Endothelial cell of umbilical vein (primary cell): ENCODE measurements at regions not wholly inside any gene's neighbourhood (a gene's known extent, or its start where the extent isn't known, plus 50 kb on each side); places are given as distances from the start of the nearest gene placed in this dataset.

Experiments
- BruUV-seq: library from RNA; stranded (reverse); fragments of 400-500 nt; replicated peaks from 2 replicates; lab custom pipeline; 2021; lab: Mats Ljungman, UMichigan
- CTCF ChIA-PET: fragments of 300-600, 350-600 bp; sonication (Branson Sonifier 250); formaldehyde crosslinking; loops from one replicate; lab custom pipeline; 2021; ENCODE audit warnings: antibody characterized with exemption, inconsistent platforms; lab: Charles Lee
- POLR2A ChIA-PET: fragments of 300-600, 350-600 bp; sonication (Branson Sonifier 250); formaldehyde crosslinking; loops from one replicate; lab custom pipeline; 2021; ENCODE audit warnings: antibody characterized with exemption, inconsistent platforms; lab: Charles Lee
- DNase-seq: peaks from one replicate; pipeline ENCODE4 v3.0.0-alpha.2; 2011; ENCODE audit warnings: low read depth, low spot score
- FAIRE-seq: peaks from 2 replicates; lab custom pipeline; 2011; peaks lifted over from hg19 to GRCh38; lab: Jason Lieb, UNC
- H2AFZ ChIP-seq: 2 replicates; pipeline ENCODE4 v1.6.0; 2012; ENCODE audit warnings: low read depth, low read length, control low read depth, inconsistent platforms
- H3K27ac ChIP-seq: 2 replicates; pipeline ENCODE4 v1.5.1; 2011; ENCODE audit warnings: low read depth, mild to moderate bottlenecking, control low read depth, low read length, moderate library complexity; ENCODE audit not compliant: insufficient read depth
- H3K27me3 ChIP-seq, 2 experiments: 2 replicates each; pipeline versions ENCODE4 v1.6.0 to v1.6.1; 2011; ENCODE audit warnings: low read length in 2 of 2, mixed read lengths in 1 of 2; ENCODE audit not compliant: control insufficient read depth in 2 of 2, insufficient read depth in 2 of 2
- H3K36me3 ChIP-seq, 2 experiments: 2 replicates in 1 of 2; 3 replicates in 1 of 2; pipeline ENCODE4 v1.5.1; 2011; ENCODE audit warnings: low read length in 2 of 2, mild to moderate bottlenecking in 1 of 2, moderate library complexity in 1 of 2; ENCODE audit not compliant: control insufficient read depth in 2 of 2, insufficient read depth in 2 of 2; ENCODE audit errors: extremely low read depth in 1 of 2
- H3K4me1 ChIP-seq: 3 replicates; pipeline ENCODE4 v1.5.1; 2011; ENCODE audit warnings: mild to moderate bottlenecking, low read length; ENCODE audit not compliant: control insufficient read depth, insufficient read depth; ENCODE audit errors: extremely low read depth
- H3K4me2 ChIP-seq: 2 replicates; pipeline ENCODE4 v1.6.1; 2011; ENCODE audit warnings: low read length, control low read depth, mixed read lengths; ENCODE audit not compliant: insufficient read depth
- H3K4me3 ChIP-seq, 3 experiments: fragments of 200-600 bp in 1 of 3; sonication (generic), shearing (Covaris generic) in 1 of 3; replicated peaks in 1 of 3; 2 replicates each; pipeline ENCODE4 v1.5.1; 2011 to 2016; ENCODE audit warnings: control low read depth in 3 of 3, low read length in 3 of 3, mild to moderate bottlenecking in 2 of 3, inconsistent platforms in 1 of 3, low read depth in 1 of 3, moderate library complexity in 1 of 3; ENCODE audit not compliant: insufficient read depth in 1 of 3
- H3K79me2 ChIP-seq: 2 replicates; pipeline ENCODE4 v1.6.0; 2012; ENCODE audit warnings: low read length, inconsistent platforms; ENCODE audit not compliant: control insufficient read depth, insufficient read depth
- H3K9ac ChIP-seq: replicated peaks from 2 replicates; pipeline ENCODE3; 2011; ENCODE audit warnings: low read length, control low read depth; ENCODE audit not compliant: insufficient read depth; ENCODE audit errors: extremely low read depth
- H3K9me1 ChIP-seq: replicated peaks from 3 replicates; pipeline ENCODE4 v1.6.0; 2011; ENCODE audit warnings: mild to moderate bottlenecking, low read length; ENCODE audit not compliant: control insufficient read depth, insufficient read depth; ENCODE audit errors: extremely low read depth
- H3K9me3 ChIP-seq: replicated peaks from 2 replicates; pipeline ENCODE4 v1.5.1; 2012; ENCODE audit warnings: low read length, inconsistent platforms; ENCODE audit not compliant: control insufficient read depth, insufficient read depth
- H4K20me1 ChIP-seq: replicated peaks from 2 replicates; pipeline ENCODE3; 2011; ENCODE audit warnings: mild to moderate bottlenecking, low read length; ENCODE audit not compliant: control insufficient read depth, insufficient read depth; ENCODE audit errors: extremely low read depth
- EZH2 ChIP-seq: IDR thresholded peaks from 2 replicates; pipeline ENCODE4 v1.6.1; 2012; ENCODE audit warnings: borderline replicate concordance, low read depth, mild to moderate bottlenecking, moderate library complexity, low read length, inconsistent platforms; ENCODE audit not compliant: severe bottlenecking
- FOS ChIP-seq: IDR thresholded peaks from 2 replicates; pipeline ENCODE4 v1.6.1; 2011; ENCODE audit warnings: mild to moderate bottlenecking, low read length, moderate library complexity, borderline replicate concordance; ENCODE audit not compliant: insufficient read depth
- GATA2 ChIP-seq: IDR thresholded peaks from 2 replicates; pipeline ENCODE4 v1.7.0; 2011; ENCODE audit warnings: low read depth, mild to moderate bottlenecking, moderate library complexity, mixed read lengths, low read length; ENCODE audit not compliant: insufficient read length, insufficient read depth
- JUN ChIP-seq: IDR thresholded peaks from 2 replicates; pipeline ENCODE4 v1.6.1; 2011; ENCODE audit warnings: borderline replicate concordance, low read depth; ENCODE audit not compliant: insufficient read length, insufficient read depth
- MYC ChIP-seq: IDR thresholded peaks from one replicate; pipeline ENCODE4 v1.6.1; 2011; ENCODE audit warnings: mild to moderate bottlenecking, low read depth, low read length
- POLR2A ChIP-seq: IDR thresholded peaks from 2 replicates; pipeline ENCODE4 v1.6.1; 2012; ENCODE audit warnings: low read depth, mild to moderate bottlenecking, control low read depth, low read length
- dilution Hi-C: fragments of 300-500 bp; cut with MboI; formaldehyde crosslinking; loops from one replicate; pipeline ENCODE4 v1.15.0; 2019; ENCODE audit warnings: low sequenced_read_pairs; ENCODE audit not compliant: extremely low pct_ligation_motif_present
- intact Hi-C: fragments of 100-400 bp; cut with micrococcal nuclease; formaldehyde crosslinking; loops from one replicate; pipeline ENCODE4 v1.10.0; 2022
- TF ChIP-seq, protein P1 (sequence below): IDR thresholded peaks from 2 replicates; pipeline ENCODE4 v1.6.1; 2011; ENCODE audit not compliant: insufficient read depth, insufficient read length
- TF ChIP-seq, protein P2 (sequence below), 2 donors: IDR thresholded peaks; 1 replicate in 1 of 2; 2 replicates in 1 of 2; pipeline ENCODE4 v1.5.1; 2011; ENCODE audit warnings: low read length in 2 of 2, mild to moderate bottlenecking in 2 of 2, moderate library complexity in 2 of 2, control low read depth in 1 of 2, inconsistent platforms in 1 of 2, low read depth in 1 of 2; ENCODE audit not compliant: insufficient read depth in 1 of 2; ENCODE audit errors: extremely low read depth in 1 of 2

DNA sequence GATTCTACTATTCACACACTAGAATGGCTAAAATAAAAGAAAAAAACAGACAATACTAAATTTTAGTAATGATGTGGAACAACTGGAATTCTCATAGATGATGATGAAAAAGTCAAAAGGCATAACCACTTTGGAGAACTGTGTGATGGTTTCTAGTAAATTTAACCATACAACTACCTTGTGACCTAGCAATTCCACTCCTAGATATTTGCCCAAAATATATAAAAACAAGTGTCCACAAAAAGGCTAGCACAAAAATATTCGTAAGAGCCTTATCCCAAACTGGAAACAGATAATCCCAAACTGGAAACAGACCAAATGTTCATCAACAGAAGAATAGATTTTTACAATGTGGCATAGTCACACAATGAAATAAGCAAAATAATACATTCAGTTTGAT lies 67.9 kb upstream of the PGBD5 start:
- H3K9ac ChIP-seq: no peak overlapping the region
- DNase-seq (no peak), FAIRE-seq (no peak)
- no peak overlapping the region for H3K27ac ChIP-seq
- dilution Hi-C loops (no loop called here), intact Hi-C loops (no loop called here)
- no peak overlapping the region for H3K4me3 ChIP-seq
- no peaks in the 10 kb centered on the region for H4K20me1 ChIP-seq
- no peaks in the 10 kb centered on the region for H3K4me1 ChIP-seq
- no peaks in the 10 kb centered on the region for H3K27me3 ChIP-seq
- no peaks in the 10 kb centered on the region for H3K79me2 ChIP-seq
- CTCF ChIA-PET: no interaction called here
- no peak overlapping the region for H3K4me2 ChIP-seq
- no peaks in the 10 kb centered on the region for H3K9me3 ChIP-seq
- TF ChIP-seq, protein P1, sequence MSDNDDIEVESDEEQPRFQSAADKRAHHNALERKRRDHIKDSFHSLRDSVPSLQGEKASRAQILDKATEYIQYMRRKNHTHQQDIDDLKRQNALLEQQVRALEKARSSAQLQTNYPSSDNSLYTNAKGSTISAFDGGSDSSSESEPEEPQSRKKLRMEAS: no peak
- no peak for TF ChIP-seq JUN
- no peak for TF ChIP-seq MYC
- no peak for TF ChIP-seq FOS
- TF ChIP-seq, protein P2, sequence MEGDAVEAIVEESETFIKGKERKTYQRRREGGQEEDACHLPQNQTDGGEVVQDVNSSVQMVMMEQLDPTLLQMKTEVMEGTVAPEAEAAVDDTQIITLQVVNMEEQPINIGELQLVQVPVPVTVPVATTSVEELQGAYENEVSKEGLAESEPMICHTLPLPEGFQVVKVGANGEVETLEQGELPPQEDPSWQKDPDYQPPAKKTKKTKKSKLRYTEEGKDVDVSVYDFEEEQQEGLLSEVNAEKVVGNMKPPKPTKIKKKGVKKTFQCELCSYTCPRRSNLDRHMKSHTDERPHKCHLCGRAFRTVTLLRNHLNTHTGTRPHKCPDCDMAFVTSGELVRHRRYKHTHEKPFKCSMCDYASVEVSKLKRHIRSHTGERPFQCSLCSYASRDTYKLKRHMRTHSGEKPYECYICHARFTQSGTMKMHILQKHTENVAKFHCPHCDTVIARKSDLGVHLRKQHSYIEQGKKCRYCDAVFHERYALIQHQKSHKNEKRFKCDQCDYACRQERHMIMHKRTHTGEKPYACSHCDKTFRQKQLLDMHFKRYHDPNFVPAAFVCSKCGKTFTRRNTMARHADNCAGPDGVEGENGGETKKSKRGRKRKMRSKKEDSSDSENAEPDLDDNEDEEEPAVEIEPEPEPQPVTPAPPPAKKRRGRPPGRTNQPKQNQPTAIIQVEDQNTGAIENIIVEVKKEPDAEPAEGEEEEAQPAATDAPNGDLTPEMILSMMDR (IDR thresholded peaks at IDR 0.05; ENCODE audit: extremely low read depth in 1 of 2, insufficient read depth in 1 of 2, low read depth in 1 of 2, low read length in 2 of 2): no peak
- TF ChIP-seq GATA2: no peak
- POLR2A ChIA-PET: no interaction called here
- H3K36me3 ChIP-seq: no peaks in the 10 kb centered on the region
- H3K9me1 ChIP-seq: no peaks in the 10 kb centered on the region
- no TSS peak for BruUV-seq
- H2AFZ ChIP-seq: no peak overlapping the region

DNA sequence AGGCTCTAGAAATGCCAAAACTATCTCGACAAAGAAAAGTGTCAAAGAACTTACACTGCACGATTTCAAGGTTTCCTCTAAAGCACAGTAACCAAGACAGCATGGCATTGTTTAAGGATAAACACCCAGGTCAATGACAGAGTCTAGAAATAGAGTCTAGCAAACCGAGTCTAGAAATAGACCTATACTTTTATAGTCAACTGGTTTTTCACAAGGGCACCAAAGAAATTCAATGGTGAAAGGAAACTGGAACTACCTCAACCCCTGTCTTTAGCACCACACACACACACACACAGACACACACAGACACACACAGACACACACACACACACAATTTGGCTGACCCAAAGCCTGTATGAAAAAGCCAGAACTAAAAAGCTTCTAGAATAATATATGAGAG lies 67.1 kb upstream of the PGBD5 start:
- no peak overlapping the region for H2AFZ ChIP-seq
- no TSS peak for BruUV-seq
- no peak overlapping the region for H3K27ac ChIP-seq
- no peaks in the 10 kb centered on the region for H3K9me1 ChIP-seq
- DNase-seq (no peak), FAIRE-seq (no peak)
- no peaks in the 10 kb centered on the region for H3K4me1 ChIP-seq
- no peak overlapping the region for H3K4me2 ChIP-seq
- no peaks in the 10 kb centered on the region for H3K27me3 ChIP-seq
- H3K79me2 ChIP-seq: no peaks in the 10 kb centered on the region
- H3K9me3 ChIP-seq: no peaks in the 10 kb centered on the region
- ChIA-PET POLR2A (no interaction called here), CTCF (no interaction called here)
- no peaks in the 10 kb centered on the region for H3K36me3 ChIP-seq
- H3K4me3 ChIP-seq: no peak overlapping the region
- intact Hi-C loops: no loop called here
- dilution Hi-C loops: no loop called here
- no peak for TF ChIP-seq MYC
- TF ChIP-seq POLR2A: no peak
- TF ChIP-seq, protein P1: no peak
- TF ChIP-seq GATA2: no peak
- no peak for TF ChIP-seq EZH2
- no peak overlapping the region for H3K9ac ChIP-seq
- no peaks in the 10 kb centered on the region for H4K20me1 ChIP-seq
